K562 (cell line): ENCODE measurements at regions not wholly inside any gene's neighbourhood (a gene's known extent, or its start where the extent isn't known, plus 50 kb on each side); places are given as distances from the start of the nearest gene placed in this dataset.

Source experiments
- ATAC-seq: fragments of 200-7000 bp; cut with Tn5 transposase; 3 replicates; pipeline ENCODE4 v1.9.1; 2020; ENCODE audit warnings: moderate library complexity
- BruUV-seq: library from RNA; stranded (reverse); fragments of 400-500 nt; replicated peaks from 2 replicates; lab custom pipeline; 2021; lab: Mats Ljungman, UMichigan
- CTCF ChIA-PET: fragments of 300-600 bp; formaldehyde crosslinking; extraction: SDS; loops from one replicate; lab custom pipeline; 2021; ENCODE audit warnings: low intra/inter-chr PET ratio; lab: Yijun Ruan, JAX
- POLR2A ChIA-PET: fragments of 300-600, 350-650 bp; sonication (Branson Sonifier 250); formaldehyde crosslinking; extraction: SDS; loops from one replicate; lab custom pipeline; 2021; ENCODE audit warnings: antibody characterized with exemption, inconsistent platforms; lab: Yijun Ruan, JAX
- DNase-seq, 4 experiments: peaks; one replicate each; pipeline versions ENCODE4 v3.0.0 to v3.0.0-alpha.2; 2011 to 2018; ENCODE audit warnings: low spot score in 3 of 4, mixed read lengths in 3 of 4; ENCODE audit errors: extremely low read depth in 1 of 4
- FAIRE-seq: peaks from 2 replicates; lab custom pipeline; 2011; peaks lifted over from hg19 to GRCh38; lab: Jason Lieb, UNC
- H2AFZ ChIP-seq: 2 replicates; pipeline ENCODE4 v1.6.0; 2011; ENCODE audit warnings: low read depth, low read length, control low read depth, inconsistent platforms
- H3K27ac ChIP-seq: fragments of 200-600 bp; 3 replicates; pipeline ENCODE4 v1.8.0; 2011; ENCODE audit warnings: low read depth, mild to moderate bottlenecking, control low read depth, inconsistent platforms, low read length, moderate library complexity, mixed read lengths; ENCODE audit errors: extremely low read depth
- H3K27me3 ChIP-seq, 2 experiments: fragments of 300-600 bp in 1 of 2; 2 replicates in 1 of 2; 3 replicates in 1 of 2; pipeline versions ENCODE4 v1.6.0 to v1.8.0; 2011; ENCODE audit warnings: inconsistent platforms in 2 of 2, low read length in 2 of 2, mild to moderate bottlenecking in 1 of 2, mixed read lengths in 1 of 2, moderate library complexity in 1 of 2; ENCODE audit not compliant: control insufficient read depth in 2 of 2, insufficient read depth in 2 of 2
- H3K36me3 ChIP-seq: fragments of 300-600 bp; 3 replicates; pipeline ENCODE4 v1.8.0; 2011; ENCODE audit warnings: mild to moderate bottlenecking, low read length, inconsistent platforms; ENCODE audit not compliant: control insufficient read depth, insufficient read depth
- H3K4me1 ChIP-seq, 2 experiments: fragments of 200-600 bp in 1 of 2; replicated peaks in 1 of 2; 2 replicates in 1 of 2; 3 replicates in 1 of 2; pipeline versions ENCODE4 v1.5.1 to v1.8.0; 2011; ENCODE audit warnings: inconsistent platforms in 2 of 2, low read length in 2 of 2, mild to moderate bottlenecking in 1 of 2, mixed read lengths in 1 of 2, moderate library complexity in 1 of 2; ENCODE audit not compliant: control insufficient read depth in 2 of 2, insufficient read depth in 2 of 2
- H3K4me2 ChIP-seq: 2 replicates; pipeline ENCODE4 v1.6.1; 2011; ENCODE audit warnings: low read length, control low read depth, inconsistent platforms, mixed read lengths; ENCODE audit not compliant: insufficient read depth
- H3K4me3 ChIP-seq: fragments of 200-600 bp; sonication (generic), shearing (Covaris generic); 2 replicates; pipeline ENCODE4 v1.5.1; 2016; ENCODE audit warnings: control low read depth, inconsistent platforms
- H3K79me2 ChIP-seq: fragments of 200-600 bp; 3 replicates; pipeline ENCODE4 v1.8.0; 2011; ENCODE audit warnings: low read length, inconsistent platforms; ENCODE audit not compliant: control insufficient read depth, insufficient read depth
- H3K9ac ChIP-seq, 2 experiments: 2 replicates each; pipeline versions ENCODE4 v1.6.0 to v1.6.1; 2011; ENCODE audit warnings: low read depth in 2 of 2, low read length in 2 of 2, control low read depth in 1 of 2, inconsistent platforms in 1 of 2, mild to moderate bottlenecking in 1 of 2, mixed read lengths in 1 of 2; ENCODE audit not compliant: insufficient read depth in 1 of 2
- H3K9me1 ChIP-seq: one replicate; pipeline ENCODE4 v1.6.0; 2011; ENCODE audit warnings: inconsistent platforms, mild to moderate bottlenecking, low read length, moderate library complexity; ENCODE audit not compliant: control insufficient read depth, insufficient read depth
- H3K9me3 ChIP-seq: replicated peaks from 2 replicates; pipeline ENCODE4 v1.5.1; 2011; ENCODE audit warnings: low read depth, low read length, inconsistent platforms; ENCODE audit not compliant: control insufficient read depth, insufficient read depth
- H4K20me1 ChIP-seq: replicated peaks from 2 replicates; pipeline ENCODE4 v1.6.1; 2011; ENCODE audit warnings: low read length, inconsistent platforms, mixed read lengths; ENCODE audit not compliant: control insufficient read depth, insufficient read depth
- BRD9 ChIP-seq: fragments of 450-650 bp; IDR thresholded peaks from 2 replicates; pipeline ENCODE4 v1.6.1; 2018; ENCODE audit warnings: low read depth; ENCODE audit not compliant: partially characterized antibody
- CBX5 ChIP-seq: IDR thresholded peaks from 2 replicates; pipeline ENCODE4 v1.6.1; 2014; ENCODE audit warnings: low read depth, borderline replicate concordance
- CEBPB ChIP-seq: fragments of 450-650 bp; IDR thresholded peaks from 2 replicates; pipeline ENCODE4 v1.6.1; 2016; ENCODE audit warnings: missing genetic modification characterization, missing compliant biosample characterization
- DIDO1 ChIP-seq: fragments of 450-650 bp; IDR thresholded peaks from 2 replicates; pipeline ENCODE4 v1.6.1; 2016; ENCODE audit warnings: low read depth, missing biosample characterization, missing genetic modification characterization
- EP400 ChIP-seq: fragments of 450-650 bp; IDR thresholded peaks from 2 replicates; pipeline ENCODE4 v1.6.1; 2017; ENCODE audit warnings: antibody characterized with exemption, mild to moderate bottlenecking, moderate library complexity
- GTF2F1 ChIP-seq: IDR thresholded peaks from 2 replicates; pipeline ENCODE4 v1.6.1; 2011; ENCODE audit warnings: low read depth, low read length, improper control_type of control experiment
- KAT8 ChIP-seq: fragments of 450-650 bp; IDR thresholded peaks from 2 replicates; pipeline ENCODE4 v1.6.1; 2016; ENCODE audit warnings: low read depth, mild to moderate bottlenecking
- MAFF ChIP-seq: IDR thresholded peaks from 2 replicates; pipeline ENCODE4 v1.6.1; 2012; ENCODE audit warnings: low read length, improper control_type of control experiment
- MAFK ChIP-seq: IDR thresholded peaks from 2 replicates; pipeline ENCODE4 v1.6.1; 2011; ENCODE audit warnings: low read length, improper control_type of control experiment
- THRB ChIP-seq: fragments of 450-650 bp; formaldehyde crosslinking; conservative IDR thresholded peaks from 2 replicates; pipeline ENCODE4 v1.4.0; 2022; ENCODE audit warnings: mild to moderate bottlenecking, missing genetic modification characterization
- TRIM24 ChIP-seq, 2 experiments: fragments of 450-650 bp; IDR thresholded peaks; 2 replicates each; pipeline ENCODE4 v1.6.1; 2016
- XRCC3 ChIP-seq: fragments of 450-650 bp; IDR thresholded peaks from 2 replicates; pipeline ENCODE4 v1.6.1; 2017; ENCODE audit warnings: mild to moderate bottlenecking, moderate library complexity
- ZBTB11 ChIP-seq, 3 experiments: fragments of 200-800 bp in 1 of 3; fragments of 250-450 bp in 1 of 3; fragments of 450-650 bp in 1 of 3; sonication (Bioruptor Pico) in 1 of 3; sonication (Bioruptor generic) in 1 of 3; formaldehyde crosslinking in 1 of 3; IDR thresholded peaks; 2 replicates each; pipeline versions ENCODE4 v1.6.1 to v1.8.0; 2016 to 2022; ENCODE audit warnings: mild to moderate bottlenecking in 2 of 3, missing genetic modification characterization in 2 of 3, missing compliant biosample characterization in 1 of 3, moderate library complexity in 1 of 3
- ZNF124 ChIP-seq: sonication (generic); formaldehyde crosslinking; IDR thresholded peaks from 2 replicates; pipeline ENCODE4 v1.8.1; 2022; ENCODE audit warnings: missing genetic modification reagents
- ZNF165 ChIP-seq: fragments of 250-450 bp; sonication (Bioruptor Pico); IDR thresholded peaks from 2 replicates; pipeline ENCODE4 v1.4.0; 2020; ENCODE audit warnings: borderline replicate concordance
- WGBS: fragments of 100-300 bp; shearing (Covaris generic); methylation state at CpG from one replicate; pipeline ENCODE4 v1.1.6; 2016; ENCODE audit warnings: low coverage, mixed read lengths; ENCODE audit not compliant: insufficient coverage; ENCODE audit errors: missing lambda C conversion rate; 5-methylcytosine and 5-hydroxymethylcytosine counted together
- in situ Hi-C: fragments of 300-500 bp; cut with MboI; formaldehyde crosslinking; loops from 4 replicates; pipeline ENCODE4 v1.15.0; 2018; ENCODE audit warnings: inconsistent platforms, mixed read lengths
- intact Hi-C: fragments of 100-400 bp; cut with micrococcal nuclease; formaldehyde crosslinking; loops from 2 replicates; pipeline ENCODE4 v1.14.2; 2022

DNA sequence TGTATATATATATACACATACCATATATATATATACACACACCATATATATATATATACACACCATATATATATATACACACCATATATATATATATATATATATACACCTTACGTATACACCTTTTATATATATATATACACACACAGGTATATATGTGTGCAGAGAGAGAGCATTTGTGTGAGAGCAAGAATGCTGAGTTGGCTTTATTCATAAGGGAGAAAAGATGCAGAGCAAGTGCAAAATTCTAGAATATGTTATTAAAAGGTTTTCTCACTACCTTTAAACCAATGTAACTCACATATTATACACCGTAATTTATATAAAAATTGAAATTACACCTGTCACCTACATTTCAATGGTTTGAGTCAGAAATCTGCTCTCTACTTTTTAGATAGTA, 107.2 kb upstream of the ALCAM start (continued):
- peak; percentile 28; the same call in 1 of the 2 replicates for TF ChIP-seq MAFK
- no peak for TF ChIP-seq DIDO1 (tag)
- TF ChIP-seq MAFF, result 0 out of 2 replicates have a peak, but pooled peaks have one; percentile 4
- no peak for TF ChIP-seq ZNF165 (CRISPR knock-in tag)

GRCh38 chr3:105260385-105260784, 106.3 kb upstream of the ALCAM start:
- no peak for FAIRE-seq
- intact Hi-C loops, result no loop called here
- POLR2A ChIA-PET, result no interaction called here

More at GRCh38 chr3:105260385-105260784, 106.3 kb upstream of the ALCAM start:
- no TSS peak for BruUV-seq
- no peak overlapping the region for H3K4me2 ChIP-seq
- H2AFZ ChIP-seq, result no peak overlapping the region
- in situ Hi-C loops, result no loop called here
- H3K9ac ChIP-seq, result no peak overlapping the region
- no peaks in the 10 kb centered on the region for H3K9me1 ChIP-seq
- no peaks in the 10 kb centered on the region for H3K4me1 ChIP-seq
- ATAC-seq, result no peak
- no peak overlapping the region for H3K27ac ChIP-seq
- no peak for TF ChIP-seq CEBPB (tag)
- TF ChIP-seq BRD9, result no peak
- no peak for TF ChIP-seq TRIM24 (IDR thresholded peaks at IDR 0.05)
- no peak for TF ChIP-seq GTF2F1
- no peak for TF ChIP-seq XRCC3
- TF ChIP-seq EP400, result no peak
- no peak for TF ChIP-seq ZBTB11 (CRISPR knock-in tag; IDR thresholded peaks at IDR 0.05)
- no peak for TF ChIP-seq CBX5
- TF ChIP-seq KAT8, result no peak
- TF ChIP-seq ZNF124 (CRISPR knock-in tag), result no peak
- TF ChIP-seq THRB (CRISPR knock-in tag), result no peak
- H4K20me1 ChIP-seq, result no peaks in the 10 kb centered on the region
- no peaks in the 10 kb centered on the region for H3K36me3 ChIP-seq
- no peak overlapping the region for H3K4me3 ChIP-seq
- CTCF ChIA-PET, result no interaction called here
- no peaks in the 10 kb centered on the region for H3K79me2 ChIP-seq
- H3K9me3 ChIP-seq, result no peaks in the 10 kb centered on the region
- no peaks in the 10 kb centered on the region for H3K27me3 ChIP-seq
- 0% methylated on average over 4 of the region's 4 CpGs for WGBS
- no peak for DNase-seq
